HepG2 (cell line): ENCODE measurements at regions not wholly inside any gene's neighbourhood (a gene's known extent, or its start where the extent isn't known, plus 50 kb on each side); places are given as distances from the start of the nearest gene placed in this dataset.

Source experiments
- E2F5 ChIP-seq: sonication (generic); formaldehyde crosslinking; conservative IDR thresholded peaks from 2 replicates; pipeline ENCODE4 v1.4.0; 2020; ENCODE audit warnings: missing genetic modification reagents
- PRDM15 ChIP-seq: sonication (generic); formaldehyde crosslinking; IDR thresholded peaks from 2 replicates; pipeline ENCODE4 v1.4.0; 2020; ENCODE audit warnings: missing genetic modification reagents
- RBM22 ChIP-seq: fragments of 200-400 bp; formaldehyde crosslinking; optimal IDR thresholded peaks from 2 replicates; pipeline ENCODE3; 2017; ENCODE audit warnings: mild to moderate bottlenecking, low read length, moderate library complexity
- RNF2 ChIP-seq: fragments of 450-650 bp; conservative IDR thresholded peaks from 2 replicates; pipeline ENCODE4 v1.6.1; 2016; ENCODE audit warnings: low read depth
- ZNF382 ChIP-seq: sonication (generic); formaldehyde crosslinking; IDR thresholded peaks from 2 replicates; pipeline ENCODE4 v1.5.0; 2020; ENCODE audit warnings: missing genetic modification reagents, mild to moderate bottlenecking, borderline replicate concordance
- ZNF460 ChIP-seq: sonication (generic); formaldehyde crosslinking; IDR thresholded peaks from 2 replicates; pipeline ENCODE4 v1.5.1; 2020; ENCODE audit warnings: missing genetic modification reagents, mild to moderate bottlenecking, borderline replicate concordance
- ZNF879 ChIP-seq: sonication (generic); formaldehyde crosslinking; IDR thresholded peaks from 2 replicates; pipeline ENCODE4 v1.8.1; 2023; ENCODE audit warnings: missing genetic modification reagents
- TF ChIP-seq, protein P1 (sequence below): sonication (generic); formaldehyde crosslinking; IDR thresholded peaks from 2 replicates; pipeline ENCODE4 v1.5.1; 2020; ENCODE audit warnings: missing genetic modification reagents, mild to moderate bottlenecking, borderline replicate concordance
- TF ChIP-seq, protein P2 (sequence below): IDR thresholded peaks from 2 replicates; pipeline ENCODE4 v1.6.1; 2016; ENCODE audit warnings: control low read depth

DNA sequence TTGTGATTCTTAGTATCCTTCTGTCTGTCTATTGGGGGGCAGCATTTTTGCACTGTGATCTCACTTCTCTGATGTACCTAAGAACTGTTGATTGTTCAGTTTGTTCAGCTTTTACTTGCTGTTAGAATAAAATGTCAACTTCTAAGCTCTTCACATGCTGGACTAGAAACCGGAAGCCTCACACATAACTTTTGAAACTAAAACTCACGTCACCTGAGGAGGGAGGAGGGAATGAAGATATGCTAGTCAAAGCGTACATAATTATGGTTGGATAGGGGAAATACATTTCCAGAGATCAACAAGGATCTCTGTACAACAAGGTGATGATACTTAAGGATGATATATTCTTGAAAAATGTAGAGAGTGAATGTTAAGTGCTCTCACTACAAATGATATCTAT is 609.7 kb downstream of the INHBA start (continued):
- TF ChIP-seq PRDM15 (CRISPR knock-in tag) = no peak
- TF ChIP-seq RNF2 = no peak
- no peak for TF ChIP-seq RBM22
- no peak for TF ChIP-seq ZNF460 (CRISPR knock-in tag)
- TF ChIP-seq ZNF382 (CRISPR knock-in tag) = no peak
- TF ChIP-seq, protein P1, sequence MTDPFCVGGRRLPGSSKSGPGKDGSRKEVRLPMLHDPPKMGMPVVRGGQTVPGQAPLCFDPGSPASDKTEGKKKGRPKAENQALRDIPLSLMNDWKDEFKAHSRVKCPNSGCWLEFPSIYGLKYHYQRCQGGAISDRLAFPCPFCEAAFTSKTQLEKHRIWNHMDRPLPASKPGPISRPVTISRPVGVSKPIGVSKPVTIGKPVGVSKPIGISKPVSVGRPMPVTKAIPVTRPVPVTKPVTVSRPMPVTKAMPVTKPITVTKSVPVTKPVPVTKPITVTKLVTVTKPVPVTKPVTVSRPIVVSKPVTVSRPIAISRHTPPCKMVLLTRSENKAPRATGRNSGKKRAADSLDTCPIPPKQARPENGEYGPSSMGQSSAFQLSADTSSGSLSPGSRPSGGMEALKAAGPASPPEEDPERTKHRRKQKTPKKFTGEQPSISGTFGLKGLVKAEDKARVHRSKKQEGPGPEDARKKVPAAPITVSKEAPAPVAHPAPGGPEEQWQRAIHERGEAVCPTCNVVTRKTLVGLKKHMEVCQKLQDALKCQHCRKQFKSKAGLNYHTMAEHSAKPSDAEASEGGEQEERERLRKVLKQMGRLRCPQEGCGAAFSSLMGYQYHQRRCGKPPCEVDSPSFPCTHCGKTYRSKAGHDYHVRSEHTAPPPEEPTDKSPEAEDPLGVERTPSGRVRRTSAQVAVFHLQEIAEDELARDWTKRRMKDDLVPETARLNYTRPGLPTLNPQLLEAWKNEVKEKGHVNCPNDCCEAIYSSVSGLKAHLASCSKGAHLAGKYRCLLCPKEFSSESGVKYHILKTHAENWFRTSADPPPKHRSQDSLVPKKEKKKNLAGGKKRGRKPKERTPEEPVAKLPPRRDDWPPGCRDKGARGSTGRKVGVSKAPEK (CRISPR knock-in tag) = no peak
- TF ChIP-seq E2F5 (CRISPR knock-in tag) = no peak
- TF ChIP-seq, protein P2, sequence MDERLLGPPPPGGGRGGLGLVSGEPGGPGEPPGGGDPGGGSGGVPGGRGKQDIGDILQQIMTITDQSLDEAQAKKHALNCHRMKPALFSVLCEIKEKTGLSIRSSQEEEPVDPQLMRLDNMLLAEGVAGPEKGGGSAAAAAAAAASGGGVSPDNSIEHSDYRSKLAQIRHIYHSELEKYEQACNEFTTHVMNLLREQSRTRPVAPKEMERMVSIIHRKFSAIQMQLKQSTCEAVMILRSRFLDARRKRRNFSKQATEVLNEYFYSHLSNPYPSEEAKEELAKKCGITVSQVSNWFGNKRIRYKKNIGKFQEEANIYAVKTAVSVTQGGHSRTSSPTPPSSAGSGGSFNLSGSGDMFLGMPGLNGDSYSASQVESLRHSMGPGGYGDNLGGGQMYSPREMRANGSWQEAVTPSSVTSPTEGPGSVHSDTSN (CRISPR knock-in tag) = no peak
- no peak for TF ChIP-seq ZNF879
